HG02852 (cell line): ENCODE measurements at regions not wholly inside any gene's neighbourhood (a gene's known extent, or its start where the extent isn't known, plus 50 kb on each side); places are given as distances from the start of the nearest gene placed in this dataset.

ENCODE experiments used
- ATAC-seq: cut with Tn5 transposase; IDR thresholded peaks from one replicate; pipeline ENCODE4 v1.9.1; 2021; ENCODE audit warnings: mild to moderate bottlenecking, moderate library complexity; ENCODE audit not compliant: unreplicated experiment

DNA sequence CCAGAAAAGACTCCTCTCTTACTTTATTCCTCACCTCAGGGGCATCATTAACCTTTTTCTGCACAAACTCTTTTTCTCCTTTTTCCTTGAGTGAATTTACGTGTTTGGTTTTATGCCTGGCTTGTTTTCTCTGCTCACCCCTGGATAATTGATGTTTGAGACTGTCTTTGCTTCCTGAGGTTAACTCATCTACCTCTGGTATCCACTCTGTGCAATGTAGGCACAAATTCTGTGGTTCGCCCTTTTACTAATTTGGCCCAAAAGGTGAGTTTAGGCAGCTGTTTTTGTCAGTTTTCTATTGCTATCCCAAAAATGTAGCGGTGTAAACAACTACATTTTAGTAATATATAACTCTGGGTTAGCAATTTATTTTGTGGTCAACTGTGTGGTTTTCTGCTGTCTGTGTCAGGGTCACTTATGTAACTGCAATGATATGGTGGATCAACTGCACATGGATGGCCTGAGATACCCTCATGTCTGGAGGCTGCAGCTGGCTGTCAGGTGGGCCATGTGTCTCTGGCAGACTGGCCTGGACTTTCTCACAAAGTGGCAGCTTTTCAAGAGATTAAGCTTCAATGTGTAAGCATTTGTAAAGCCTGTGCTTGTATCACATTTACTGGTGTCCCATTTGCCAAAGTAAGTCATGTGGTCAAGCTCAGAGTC lies 329.7 kb downstream of the FSIP2 start:
- no peak for ATAC-seq

DNA sequence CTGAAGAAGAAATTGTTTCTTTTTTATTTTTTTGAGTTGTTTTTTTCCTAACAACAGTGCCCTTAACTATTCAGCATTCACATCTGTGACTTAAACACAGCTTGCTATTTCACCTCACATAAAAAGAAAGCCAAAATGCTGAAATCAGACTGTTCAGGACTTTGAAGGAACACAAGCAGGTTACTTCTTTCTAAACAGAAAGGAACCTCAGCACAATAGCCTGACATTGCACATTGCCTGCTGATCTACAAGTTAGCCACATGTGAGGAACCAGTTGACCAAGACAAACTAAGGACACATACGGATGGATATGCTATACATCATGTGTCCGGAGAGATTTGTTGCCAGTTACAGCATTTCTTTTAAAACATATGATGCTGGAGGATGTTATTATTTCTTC lies 331.1 kb downstream of the FSIP2 start:
- no peak for ATAC-seq

DNA sequence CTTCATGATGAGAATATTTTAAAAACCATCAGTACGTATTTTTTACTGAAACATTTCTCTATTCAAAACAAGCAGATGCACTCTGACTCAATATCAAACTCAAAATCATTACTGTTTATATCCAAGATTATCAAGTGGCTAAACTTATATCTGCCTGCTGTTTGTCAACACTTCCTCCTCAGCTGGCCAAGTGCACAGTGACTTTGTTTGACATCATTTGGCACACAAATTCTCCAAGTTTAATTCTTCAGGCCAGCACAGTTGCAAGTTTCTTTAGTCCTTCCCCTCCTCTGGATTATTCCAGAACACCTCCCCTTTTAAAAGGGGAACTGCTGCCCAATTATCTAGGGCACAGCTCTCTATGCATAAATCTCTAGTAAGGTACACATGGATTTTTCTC lies 346.6 kb downstream of the FSIP2 start:
- no peak for ATAC-seq

DNA sequence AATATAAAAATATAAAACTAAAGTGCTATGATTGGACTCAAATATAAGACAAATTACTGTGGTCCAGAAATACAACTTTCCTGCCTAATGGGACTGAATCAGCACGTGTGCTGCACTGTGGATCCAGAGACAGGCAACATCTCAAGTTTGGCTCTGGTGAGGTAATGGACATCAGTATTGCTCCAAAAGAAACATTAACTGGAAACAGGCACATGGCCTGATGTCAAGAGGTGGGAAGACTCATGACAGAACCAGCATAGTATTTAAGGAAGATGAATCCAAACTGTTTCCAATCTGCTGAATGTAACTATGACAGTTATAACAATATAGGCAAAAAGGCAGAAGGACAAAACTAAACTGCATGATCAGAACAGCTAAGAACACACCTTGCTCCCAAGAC lies 354.6 kb downstream of the FSIP2 start:
- no peak for ATAC-seq

DNA sequence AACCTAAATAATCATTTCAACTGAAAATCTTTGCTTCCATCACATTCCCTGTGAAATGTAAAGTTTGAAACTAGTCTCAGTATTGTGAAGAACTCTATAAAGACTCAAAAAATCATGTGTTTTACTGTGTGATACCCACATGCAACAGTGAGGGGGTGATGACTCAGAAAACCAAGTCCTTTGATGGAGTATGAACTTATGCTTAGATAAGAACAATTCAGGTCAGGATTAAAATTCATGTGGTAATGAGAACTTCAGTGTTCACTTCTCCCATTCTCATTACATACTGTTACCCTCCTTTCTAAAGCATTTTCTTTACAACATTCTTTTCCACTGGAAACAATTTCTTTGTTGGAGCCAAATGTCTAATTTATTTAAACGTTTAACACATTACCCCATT lies 360.2 kb downstream of the FSIP2 start:
- ATAC-seq = no peak

DNA sequence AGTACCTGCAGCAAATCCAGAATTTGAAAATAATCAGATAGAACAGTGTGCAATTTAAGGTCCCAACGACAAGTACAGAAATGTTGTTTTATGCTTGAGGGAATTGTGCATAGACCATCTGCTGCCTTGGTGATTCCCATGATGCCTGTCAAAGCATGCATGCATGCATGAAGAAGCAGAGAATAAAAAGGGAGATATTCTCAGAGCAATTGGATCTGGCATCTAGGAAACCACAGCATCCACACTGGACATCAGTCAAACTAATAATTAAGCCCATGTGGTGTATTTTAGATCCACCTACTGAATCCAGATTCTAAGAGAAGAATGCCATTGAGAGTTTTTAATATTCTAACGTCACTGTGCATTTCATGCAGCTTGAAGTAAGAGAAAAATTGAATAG lies 361.2 kb downstream of the FSIP2 start:
- ATAC-seq = no peak

DNA sequence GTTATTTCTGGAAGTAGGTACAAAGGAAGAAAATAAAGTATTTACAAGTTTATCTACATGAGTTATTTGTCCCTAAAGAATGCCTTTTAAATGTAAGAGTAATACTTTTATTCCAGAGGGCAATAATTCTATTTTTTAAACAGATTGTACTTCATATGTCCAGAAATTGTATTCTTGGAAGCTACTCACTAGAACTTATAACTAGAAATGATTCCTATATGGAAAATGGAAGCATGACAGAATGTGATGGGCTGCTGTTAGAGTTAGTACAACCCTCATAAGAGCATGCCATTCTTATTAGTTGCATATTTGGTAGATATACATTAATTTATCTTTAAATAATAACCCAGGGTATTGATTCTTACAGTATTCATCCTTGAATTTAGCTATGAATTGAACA lies 362.0 kb downstream of the FSIP2 start:
- ATAC-seq = no peak

DNA sequence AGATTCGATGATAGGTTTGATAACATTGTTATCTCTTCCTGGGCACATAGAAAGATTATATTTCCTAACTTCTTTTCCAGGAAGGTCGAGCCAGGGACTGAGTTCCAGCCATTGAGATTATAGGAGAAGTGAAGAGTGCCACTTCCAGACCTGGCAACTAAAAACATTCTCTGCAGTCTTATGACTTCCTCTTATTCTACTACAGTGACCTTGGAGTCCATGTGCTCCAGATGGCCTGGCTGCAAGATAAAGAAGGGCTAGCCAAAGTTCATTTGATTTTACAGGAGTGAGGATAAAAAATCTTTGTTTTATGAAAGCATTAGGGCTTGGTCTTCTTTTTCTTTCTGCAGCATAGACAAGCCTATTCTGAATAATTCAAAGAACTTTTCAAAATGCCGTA lies 363.0 kb downstream of the FSIP2 start:
- ATAC-seq = no peak

DNA sequence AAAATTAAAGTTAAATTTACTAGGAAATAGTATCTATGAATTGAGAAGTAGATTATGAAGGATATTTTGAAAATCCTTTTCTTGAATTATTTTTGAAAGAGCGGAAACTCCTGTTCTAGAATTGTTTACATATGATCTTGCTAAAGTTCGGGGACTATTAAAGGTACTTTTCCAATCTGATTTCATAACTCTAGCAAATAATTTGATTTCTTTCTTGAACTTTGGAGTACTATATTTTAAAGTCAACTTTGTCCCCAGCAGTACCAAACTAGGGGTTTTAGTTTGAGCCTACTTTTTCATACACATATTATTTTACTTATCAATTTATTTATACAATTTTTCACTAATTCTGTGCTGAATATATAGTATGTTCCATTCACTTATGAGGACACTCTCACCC lies 364.7 kb downstream of the FSIP2 start:
- ATAC-seq = no peak

DNA sequence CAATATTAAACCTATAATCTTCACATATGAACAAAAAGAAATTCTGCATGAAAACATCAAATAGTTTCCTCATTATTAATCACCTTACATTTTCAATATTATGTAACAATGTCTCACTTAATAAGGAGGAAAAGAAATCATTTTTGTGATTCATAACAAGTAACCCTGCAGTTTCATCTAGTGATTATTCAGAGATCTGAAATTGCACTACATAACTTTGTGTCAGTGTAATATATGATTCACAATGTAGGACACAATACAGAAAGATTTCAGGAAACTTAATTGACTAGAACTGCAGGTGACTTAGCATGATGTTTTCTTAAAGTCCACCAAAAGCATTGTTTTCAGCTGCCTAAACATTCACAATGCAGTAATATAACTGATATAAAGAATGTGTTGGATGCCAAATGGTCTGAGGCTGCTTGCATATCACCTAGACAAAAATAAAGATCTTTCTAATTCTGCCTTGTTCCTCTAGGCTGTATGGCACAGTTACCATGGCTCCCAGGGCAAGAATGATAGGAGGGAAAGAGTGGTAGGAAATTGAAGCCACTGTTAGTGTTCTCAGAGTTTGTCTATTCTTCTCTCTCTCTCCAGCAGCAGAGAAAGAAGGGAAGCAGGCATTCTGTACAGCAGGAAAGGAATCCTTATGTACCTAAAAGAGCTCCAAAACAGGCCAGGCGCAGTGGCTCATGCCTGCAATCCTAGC lies 366.6 kb downstream of the FSIP2 start:
- no peak for ATAC-seq

DNA sequence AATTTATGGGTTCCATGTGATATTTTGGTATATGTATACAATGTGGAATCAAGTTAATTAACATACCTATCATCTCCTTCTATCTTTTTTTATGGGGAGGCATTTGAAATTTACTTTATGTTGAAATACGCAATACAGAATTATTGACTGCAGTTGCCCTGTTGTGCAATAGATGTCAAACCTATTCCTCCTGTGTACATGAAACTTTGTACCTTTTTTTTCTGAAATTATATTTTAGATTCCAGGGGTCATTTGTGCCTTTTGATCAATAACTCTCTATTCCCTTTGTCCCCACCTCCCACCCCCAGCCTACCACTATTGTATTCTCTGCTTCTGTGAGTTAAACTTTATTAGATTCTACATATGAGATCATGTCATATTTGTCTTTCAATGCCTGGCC lies 369.9 kb downstream of the FSIP2 start:
- no peak for ATAC-seq

DNA sequence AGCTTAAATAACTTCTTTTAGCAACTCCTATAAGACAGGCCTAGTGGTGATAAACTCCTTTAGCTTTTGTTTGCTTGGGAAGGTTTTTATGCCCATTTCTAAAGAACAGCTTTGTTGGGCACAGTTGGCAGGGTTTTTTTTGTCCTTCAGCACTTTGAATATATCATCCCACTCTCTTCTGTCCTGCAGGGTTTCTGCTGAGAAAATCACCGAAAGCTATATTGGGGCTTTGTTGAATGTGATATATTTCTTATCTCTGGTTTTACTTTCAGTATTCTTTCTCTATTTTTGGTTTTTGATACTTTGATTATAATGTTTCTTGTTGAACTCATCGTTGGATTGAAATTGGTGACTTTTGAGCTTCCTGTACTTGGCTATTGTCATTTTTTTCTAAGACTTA lies 372.8 kb upstream of the ZC3H15 start:
- ATAC-seq = no peak

DNA sequence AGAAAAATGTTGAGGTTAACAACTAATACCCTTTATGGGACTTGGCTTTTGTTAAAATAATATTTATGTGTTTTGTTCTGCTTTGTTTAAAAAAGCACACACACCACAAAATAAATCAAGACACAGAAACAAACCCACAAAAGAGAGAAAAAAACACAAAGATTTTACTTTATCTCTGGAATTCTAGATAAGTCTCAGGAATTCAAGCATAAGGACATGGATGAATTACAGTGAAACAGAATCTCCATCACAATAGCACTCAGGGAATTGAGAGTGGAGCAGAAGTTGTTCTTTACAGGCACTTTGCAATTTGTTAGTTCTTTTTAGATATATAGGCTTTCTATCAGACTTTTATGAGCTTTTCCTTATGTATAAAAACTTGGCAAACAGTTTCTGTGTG lies 360.9 kb upstream of the ZC3H15 start:
- ATAC-seq = no peak

DNA sequence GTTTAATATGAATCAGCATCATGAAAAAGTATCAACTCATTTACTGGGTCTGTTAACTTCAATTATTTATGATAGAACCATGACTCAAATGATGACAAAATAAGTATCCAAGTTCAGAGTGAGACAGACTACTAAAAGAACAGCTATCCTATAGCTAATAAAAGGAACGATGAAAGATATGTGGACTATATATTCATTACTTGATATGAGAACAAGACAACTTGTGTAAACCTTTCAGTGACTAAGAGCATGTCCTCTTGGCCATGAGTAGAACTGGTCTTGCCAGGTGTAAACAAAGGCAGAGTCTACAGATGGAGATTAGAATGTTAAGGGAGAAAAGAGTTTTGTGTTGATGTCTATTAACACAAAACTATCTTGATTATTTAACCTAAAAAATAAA lies 360.4 kb upstream of the ZC3H15 start:
- no peak for ATAC-seq

DNA sequence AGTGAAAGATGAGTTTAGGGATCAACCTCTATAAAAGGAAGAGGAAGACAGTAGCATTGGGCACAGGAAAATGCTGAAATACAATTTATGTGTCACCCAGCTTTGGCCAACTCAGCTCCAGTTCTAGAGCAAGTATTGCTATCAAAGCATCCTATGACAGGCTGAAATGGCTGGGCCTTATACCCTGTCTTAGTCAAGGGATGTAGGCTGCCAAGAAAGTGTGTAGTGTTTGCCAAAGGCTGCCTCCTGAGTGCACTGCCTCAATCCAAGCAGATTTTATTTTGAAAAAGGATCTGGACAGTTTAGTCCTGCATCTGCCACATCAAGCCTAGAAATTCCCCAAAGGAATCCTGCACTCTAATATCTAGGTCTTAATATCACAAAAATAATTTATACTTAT lies 359.9 kb upstream of the ZC3H15 start:
- no peak for ATAC-seq

DNA sequence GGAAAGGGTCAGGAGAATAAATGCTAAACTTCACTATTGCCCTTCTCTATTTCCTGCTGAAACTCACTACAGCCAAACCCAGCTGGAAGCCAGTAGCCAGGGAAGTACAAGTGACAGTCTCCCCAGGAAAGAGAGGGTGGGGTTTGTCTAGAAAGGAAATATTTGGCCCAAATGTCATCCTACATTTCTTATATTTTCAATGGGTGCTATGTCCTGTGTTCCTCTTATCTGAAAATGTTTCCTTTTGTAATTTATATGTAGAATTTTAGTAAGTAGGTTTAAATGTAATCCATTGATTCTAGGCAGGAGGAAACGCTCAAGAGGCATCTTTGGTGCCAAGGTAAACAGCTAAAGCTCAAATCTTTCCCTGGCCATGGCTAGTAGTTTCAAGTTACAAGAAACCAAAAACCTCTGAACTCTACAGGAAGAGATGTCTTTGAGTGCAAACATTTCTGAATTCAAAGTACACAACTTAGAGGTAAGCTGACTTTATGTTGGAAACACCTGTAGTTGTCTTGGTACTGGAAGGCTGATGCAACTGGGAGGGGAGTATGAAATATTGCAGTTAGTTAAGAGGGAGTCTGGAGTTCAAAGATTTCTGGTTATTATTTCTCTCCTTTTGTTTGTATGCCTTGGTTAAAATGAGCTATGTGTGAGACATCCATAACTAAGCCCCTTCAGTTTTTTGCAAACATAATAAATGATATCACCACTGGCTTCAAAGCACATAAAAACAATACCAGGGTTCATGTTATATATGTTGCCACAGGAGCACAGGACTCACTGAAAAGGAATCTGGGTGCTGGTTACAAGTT lies 356.1 kb upstream of the ZC3H15 start:
- no peak for ATAC-seq

DNA sequence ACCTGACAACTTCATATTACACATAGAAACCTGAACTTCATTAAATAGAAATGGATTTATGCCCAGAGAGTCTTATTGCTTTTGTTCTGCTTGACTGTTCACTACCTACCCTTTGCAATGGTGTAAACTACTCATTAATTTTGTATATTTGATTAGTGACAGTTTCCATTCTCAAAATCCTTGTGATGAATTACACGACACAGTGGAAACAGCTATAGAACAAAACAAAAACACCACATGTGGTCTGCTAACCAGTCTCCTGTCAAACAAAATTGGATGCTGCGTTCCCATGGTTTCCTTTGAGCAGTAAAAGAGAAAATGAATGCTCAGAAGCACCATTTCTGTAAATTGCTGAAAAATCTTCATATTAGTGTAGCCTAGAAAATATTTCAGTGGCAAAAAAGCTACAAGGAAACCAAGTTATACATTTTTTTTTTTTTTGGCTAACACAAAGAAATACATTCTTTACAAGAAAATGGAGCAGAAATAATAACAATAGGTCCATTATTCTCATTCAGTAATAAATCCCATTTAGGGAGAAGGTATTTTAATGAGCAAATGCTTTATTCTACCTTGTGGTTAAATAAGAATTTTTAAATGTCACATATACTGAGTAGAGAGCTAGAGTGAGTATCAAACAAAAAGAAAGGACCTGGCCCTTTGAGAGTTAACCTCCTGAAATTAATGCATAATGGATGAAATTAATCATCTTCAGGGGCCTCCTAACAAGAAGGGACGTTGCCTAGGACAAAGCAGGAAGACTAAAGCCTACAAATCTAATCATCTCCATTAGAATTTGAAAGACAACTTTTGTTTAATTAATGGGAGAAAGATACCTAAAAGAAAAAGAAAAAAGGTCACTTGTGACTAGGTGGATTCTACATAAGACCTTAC lies 355.1 kb upstream of the ZC3H15 start:
- ATAC-seq = no peak

DNA sequence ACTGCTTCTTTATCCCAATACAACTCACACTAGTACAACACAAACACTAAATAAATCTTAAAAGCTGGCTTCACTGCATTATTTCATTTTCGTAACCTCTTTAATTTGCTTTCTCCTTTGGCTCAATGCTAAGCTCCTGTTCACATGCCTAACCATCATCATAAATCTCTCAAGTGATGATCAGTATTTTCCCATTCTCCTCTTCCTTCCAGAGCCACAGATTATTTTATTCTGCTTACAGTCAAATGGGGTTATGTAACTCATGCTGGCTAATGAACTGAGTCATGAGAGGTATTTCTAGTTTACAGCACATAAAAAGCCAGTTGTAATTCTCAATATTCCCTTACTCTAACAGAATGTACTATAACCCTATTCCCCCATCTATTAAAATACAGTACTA lies 350.4 kb upstream of the ZC3H15 start:
- ATAC-seq = no peak

DNA sequence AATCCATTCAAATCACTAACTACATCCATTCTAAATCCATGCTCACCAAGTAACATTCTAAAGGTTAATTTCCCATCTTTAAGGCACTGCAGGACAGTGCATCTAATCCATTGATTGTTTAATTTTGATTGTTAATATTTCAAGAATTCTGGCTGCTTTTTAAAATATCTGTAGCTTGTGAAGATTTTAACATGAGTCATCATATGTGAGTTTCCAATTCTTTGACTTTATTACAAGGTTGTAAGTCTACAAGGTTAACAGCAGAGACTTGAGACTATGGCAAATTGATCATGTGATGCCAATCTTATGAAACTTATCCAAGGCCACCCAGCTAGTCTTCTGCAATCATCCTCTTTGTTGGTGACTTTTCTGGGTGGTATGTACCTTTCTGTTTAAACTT lies 349.2 kb upstream of the ZC3H15 start:
- ATAC-seq = no peak

DNA sequence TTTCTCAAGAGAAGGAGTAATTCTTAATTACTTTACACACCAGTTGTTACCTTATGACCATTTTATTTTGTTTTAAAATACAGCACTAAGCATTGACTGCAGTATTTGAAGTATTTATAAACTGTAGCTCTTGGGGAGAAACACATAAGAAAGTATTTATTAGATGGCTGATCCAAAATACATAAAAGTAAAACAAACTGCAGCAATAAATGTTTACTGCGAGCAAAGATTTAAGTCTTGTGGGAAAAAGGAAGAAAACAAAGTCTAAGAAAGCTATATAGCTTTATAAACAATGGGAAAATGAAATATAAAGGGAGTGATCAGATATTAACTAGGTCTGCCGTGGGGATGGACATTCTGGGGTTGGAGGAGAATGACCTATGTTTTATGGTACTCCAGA lies 347.2 kb upstream of the ZC3H15 start:
- ATAC-seq = no peak

DNA sequence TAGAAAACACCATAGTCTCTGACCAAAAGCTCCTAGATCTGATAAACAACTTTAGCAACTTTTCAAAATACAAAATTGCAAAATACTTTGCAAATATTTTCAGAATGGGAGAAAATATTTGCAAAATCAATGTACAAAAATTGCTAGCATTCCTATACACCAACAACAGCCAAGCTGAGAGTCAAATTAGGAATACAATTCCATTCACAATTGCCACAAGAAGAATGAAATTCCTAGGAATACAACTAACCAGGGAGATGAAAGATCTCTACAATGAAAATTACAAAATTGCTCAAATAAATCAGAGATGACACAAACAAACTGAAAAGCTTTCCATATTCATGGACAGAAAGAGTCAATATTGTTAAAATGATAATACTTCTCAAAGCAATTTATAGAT lies 327.0 kb upstream of the ZC3H15 start:
- ATAC-seq = no peak
